ENCODE measurements at regions not wholly inside any gene's neighbourhood (a gene's known extent, or its start where the extent isn't known, plus 50 kb on each side); places are given as distances from the start of the nearest gene placed in this dataset.

DNA sequence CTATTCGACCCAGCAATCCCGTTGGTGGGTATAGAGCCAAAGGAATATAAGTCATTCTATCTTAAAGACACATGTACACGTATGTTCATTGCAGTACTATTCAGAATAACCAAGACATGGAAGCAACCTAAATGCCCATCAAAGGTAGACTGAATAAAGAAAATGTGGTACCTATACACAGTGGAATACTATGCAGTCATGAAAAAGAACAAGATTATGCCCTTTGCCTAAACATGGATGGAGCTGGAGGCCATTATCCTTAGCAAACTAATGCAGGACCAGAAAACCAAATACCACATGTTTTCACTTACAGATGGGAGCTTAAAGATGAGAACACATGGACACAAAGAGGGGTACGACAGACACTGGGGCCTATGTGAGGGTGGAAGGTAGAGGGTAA, 845.3 kb downstream of the TYW1 start:
- TF ChIP-seq CTCF (IDR thresholded peaks at IDR 0.05) (no peak), POLR2A (IDR thresholded peaks at IDR 0.05) (no peak)
